Smooth muscle cell of the brain vasculature (primary cell): ENCODE measurements at regions not wholly inside any gene's neighbourhood (a gene's known extent, or its start where the extent isn't known, plus 50 kb on each side); places are given as distances from the start of the nearest gene placed in this dataset.
A peak's percentile ranks its signal among the peaks of the same experiment; 100 is the strongest.

Experiments used
- DNase-seq: peaks from one replicate; pipeline ENCODE4 v3.0.0-alpha.2; 2012; ENCODE audit warnings: low read depth, low spot score

DNA sequence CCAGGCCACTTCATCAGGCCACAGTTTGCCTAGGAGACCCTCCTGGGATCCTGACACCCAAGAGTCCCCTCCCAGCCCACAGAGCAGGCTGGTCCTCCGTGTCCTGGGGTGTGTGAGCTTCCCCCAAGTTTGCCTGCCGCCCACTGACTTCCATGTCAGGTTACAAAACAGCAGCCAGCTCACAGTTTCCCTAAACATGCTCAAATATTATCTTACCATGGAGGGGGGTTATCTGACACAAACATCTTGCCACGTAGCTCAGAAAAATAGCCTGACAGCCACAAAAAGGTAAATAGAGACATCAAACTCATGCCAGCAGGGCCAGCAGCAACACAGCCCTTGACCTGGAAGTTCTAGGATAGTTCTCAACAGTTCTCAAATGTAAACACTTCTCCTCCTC lies 346.5 kb downstream of the TNS1 start:
- DNase-seq, result no peak

DNA sequence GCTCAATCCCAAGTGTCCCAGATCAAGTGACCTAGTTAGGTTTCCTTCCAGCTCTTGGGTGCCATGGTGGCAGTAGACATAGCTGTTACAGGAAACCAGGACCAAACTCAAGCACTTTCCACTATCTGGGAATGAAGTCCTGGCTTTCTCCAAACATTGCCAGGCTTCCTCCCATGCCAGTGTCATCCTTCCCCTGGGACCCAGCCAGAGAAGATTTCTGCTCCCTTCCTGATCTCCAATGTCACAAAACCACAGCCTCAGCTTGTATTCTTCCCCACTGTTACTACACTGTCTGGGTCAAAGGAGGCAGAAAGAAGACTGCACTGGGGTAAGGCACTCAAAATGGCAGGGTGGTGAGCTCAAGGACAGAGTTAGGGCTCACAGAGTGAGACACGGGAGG lies 347.1 kb downstream of the TNS1 start:
- no peak for DNase-seq

- DNase-seq, result no peak
These were observed 348.6 kb downstream of the TNS1 start for GRCh38 chr2:217654168-217654567.

GRCh38 chr2:217652761-217653639 lies 349.8 kb downstream of the TNS1 start:
- no peak for DNase-seq

DNA sequence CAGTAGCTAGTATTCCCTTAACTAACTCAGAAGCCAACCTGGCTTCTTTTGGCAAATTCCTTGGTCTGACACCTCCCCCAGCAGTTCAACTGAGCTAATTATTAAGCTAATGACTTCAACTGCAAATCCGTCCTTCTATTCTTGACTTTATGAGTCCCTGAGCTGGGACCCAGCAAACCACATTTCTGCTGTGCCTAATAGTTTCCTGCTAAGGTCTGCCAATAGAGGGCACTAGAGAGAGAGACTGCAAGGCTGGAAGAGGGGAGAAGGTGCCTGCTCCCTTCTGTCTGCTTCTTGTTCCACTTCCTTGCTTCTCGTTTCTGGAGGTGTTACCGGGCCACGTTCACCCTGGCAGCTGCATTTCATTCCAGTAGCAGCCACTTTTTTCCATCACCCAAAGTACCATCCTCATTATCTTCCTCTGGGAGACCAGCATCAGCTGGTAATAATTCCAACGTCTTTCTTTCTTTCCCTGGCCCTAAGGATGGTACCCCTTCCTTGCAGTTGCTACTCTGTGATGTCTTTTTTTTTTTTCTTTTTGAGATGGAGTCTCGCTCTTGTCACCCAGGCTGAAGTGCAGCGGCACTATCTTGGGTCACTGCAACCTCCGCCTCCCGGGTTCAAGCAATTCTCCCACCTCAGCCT lies 352.0 kb downstream of the TNS1 start:
- DNase-seq, result peak; percentile 21

- DNase-seq, result no peak
These were observed 352.6 kb downstream of the TNS1 start for GRCh38 chr2:217650229-217650628.

DNA sequence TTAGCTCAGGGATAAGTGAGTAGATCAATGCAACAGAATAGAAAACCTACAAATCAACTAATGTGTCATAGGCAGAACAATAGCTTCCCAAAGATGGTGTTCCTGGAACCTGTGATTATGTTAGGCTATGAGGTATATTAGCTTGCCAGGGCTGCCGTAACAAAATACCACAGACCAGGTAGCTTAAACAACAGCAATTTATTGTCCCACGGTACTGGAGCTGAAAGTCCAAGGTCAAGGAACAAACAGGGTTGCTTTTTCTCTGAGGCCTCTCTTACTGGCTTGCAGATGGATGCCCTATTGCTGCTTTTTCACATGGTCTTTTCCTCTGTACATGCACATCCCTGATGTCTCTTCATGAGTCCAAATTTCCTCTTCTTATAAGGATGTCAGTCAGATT lies 354.9 kb downstream of the TNS1 start:
- DNase-seq, result no peak

- no peak for DNase-seq
These were observed 355.6 kb downstream of the TNS1 start for GRCh38 chr2:217647226-217647625.

DNA sequence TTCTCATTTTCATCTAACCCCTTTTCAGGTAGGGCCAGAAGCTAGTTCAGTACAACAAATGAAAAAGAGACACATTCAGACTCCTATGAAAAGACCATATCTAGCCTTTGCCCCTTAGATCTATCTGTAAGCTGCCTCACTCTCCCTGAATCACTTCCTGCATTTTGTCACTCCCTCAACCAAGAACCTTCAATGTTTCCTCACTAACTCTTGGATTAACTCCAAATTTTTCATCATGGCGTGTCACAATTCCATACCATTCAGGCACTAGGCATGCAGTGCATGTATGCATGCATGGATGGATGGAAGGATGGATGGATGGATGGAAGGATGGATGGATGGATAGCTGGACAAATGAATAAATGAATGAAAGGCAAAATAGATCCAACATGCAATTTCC lies 356.9 kb downstream of the TNS1 start:
- DNase-seq, result no peak

DNA sequence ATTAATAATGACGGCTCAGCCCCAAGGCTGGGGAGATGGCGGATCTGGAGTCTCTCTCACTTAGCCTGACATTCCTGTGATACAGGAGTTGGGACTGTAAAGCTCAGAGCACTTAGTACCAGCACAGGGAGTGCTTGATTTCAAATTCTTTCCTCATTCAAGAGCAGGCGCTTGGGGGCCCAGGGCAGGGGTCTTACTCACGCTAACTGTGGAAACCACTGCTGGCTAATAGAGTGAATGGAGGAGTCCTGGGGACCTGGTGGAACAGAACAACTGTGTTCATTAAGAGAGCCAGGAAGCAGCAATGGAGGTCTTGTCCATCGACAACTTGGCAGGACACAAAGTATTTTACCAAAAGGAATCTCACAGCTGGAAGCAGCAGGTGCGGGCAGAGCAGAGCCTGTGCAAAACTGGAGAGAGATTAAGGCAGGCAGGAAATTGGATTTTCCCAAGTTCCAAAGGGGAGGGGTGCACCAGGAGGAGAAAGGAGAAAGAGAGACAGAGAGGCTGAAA lies 358.9 kb downstream of the TNS1 start:
- DNase-seq, result no peak

DNA sequence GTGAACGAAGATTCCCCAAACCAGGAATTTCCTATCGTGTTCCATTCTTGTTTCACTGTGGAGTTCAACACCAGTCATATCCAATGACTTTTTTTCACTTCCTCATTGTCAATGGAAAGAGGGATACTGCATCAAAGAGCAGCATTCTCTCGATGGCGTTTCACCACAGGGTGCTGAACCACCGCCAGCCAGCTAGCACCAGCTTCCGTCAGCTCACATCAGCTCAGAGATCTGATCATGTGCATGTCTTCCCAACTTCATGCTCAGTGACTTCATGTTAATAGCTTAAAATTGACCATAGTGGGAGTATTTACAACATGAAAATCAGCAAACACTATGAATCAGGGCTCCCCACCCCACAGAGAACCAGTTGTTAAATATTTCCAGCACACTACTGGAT lies 359.9 kb downstream of the TNS1 start:
- DNase-seq, result no peak

DNA sequence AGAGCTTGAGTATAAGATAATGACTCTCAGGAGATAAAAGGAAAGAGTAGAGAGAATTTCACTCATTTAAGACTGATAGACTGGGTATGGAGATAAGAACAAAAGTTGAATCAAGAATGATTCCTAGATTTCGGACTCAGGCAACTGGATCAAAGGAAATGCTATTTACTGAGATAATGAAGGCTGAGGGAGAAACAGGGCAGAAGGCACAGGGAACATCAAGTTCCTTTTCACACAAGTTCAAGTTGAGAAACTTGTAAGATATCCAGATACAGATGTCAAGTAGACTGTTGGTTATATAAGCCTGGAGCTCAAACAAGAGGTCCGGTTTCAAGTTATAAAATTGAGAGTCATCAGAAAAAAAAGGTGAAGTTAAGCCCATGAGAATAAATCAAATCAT lies 360.8 kb downstream of the TNS1 start:
- no peak for DNase-seq

DNA sequence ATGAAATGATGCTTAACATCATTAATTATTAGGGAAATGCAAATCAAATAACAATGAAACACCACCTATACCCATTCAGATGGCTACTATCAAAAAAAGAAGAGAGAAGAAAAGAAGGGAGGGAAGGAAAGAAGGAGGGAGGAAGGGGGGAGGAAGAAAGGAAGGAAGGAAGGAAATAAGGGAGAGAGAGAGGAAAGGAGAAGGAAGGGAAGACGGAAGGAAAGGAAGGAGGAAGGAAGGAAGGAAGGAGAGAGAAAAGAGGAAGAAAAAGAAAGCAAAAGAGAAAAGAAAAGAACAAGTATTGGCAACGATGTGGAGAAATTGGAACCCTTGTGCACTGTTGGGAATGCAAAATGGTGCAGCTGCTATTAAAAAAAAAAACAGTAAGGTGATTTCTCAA lies 363.3 kb downstream of the TNS1 start:
- no peak for DNase-seq

GRCh38 chr2:217638533-217638932 lies 364.3 kb downstream of the TNS1 start:
- DNase-seq, result no peak

- DNase-seq, result no peak
These were observed 364.8 kb downstream of the TNS1 start for GRCh38 chr2:217638031-217638430.

DNA sequence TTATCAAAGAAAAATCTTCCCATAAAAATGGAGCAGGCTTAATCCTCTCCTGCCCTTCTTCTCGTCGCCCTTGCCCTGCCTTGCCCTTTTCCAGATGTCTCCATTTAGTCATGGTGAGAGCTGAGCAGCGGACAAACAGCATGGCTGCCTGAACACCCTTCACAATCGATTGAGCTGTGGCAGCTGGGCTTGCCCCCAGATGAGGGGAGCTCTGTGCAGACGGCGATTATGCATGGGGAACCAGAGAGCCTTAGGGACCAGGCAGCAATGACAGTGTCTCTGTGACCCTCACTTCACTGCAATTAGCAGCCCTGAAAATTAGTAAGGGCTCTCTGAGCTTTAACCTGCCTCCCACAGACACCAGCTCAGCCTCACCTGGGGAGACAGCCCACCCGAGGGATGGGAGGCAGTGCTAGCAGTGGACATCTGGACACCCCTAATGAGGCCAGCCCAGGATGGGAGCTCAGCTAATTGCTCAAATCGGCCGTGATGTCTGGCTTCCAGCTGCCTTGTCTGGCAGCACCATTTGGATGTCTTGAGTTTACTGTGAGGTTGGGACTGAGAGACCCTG lies 365.7 kb downstream of the TNS1 start:
- DNase-seq, result no peak

DNA sequence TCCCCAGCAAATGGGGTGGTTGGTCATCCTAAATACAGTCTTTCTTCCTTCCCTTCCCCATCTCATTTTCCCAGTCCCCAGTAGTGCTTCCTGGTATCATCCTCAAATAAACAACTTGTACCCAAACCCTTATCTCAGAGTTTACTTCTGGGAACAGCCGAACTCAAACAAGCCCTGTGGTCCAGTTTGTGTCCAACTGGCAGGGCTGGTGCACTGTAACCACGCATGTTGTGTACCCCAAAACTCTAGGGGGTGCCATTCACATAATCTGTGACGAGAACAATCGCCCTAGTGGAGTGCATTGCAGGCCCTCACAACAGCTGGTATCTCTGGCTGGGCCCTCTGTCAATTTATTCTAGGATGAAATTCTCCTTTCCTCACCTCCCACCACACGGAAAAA lies 366.2 kb downstream of the TNS1 start:
- no peak for DNase-seq

GRCh38 chr2:217634871-217635270 lies 367.9 kb downstream of the TNS1 start:
- DNase-seq, result no peak

DNA sequence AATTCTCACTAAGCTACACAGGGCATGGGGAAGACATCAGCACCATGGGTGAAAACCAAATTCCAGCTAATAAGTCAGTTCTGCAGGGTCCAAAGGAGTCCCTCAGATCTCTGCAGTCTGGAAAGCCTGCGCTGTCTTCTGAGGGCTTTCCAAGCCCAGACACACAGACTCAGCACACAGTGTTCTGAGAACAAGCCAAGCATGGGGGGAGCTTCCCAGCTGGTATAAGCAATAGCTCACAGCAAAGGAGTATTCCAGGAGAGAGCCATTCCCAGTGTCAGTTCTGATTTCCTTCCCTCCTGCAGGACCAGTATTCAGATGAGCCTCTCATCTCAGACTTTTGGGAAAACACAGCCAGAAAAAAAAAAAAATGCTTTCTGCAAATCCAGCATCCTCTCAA lies 370.8 kb downstream of the TNS1 start:
- DNase-seq, result no peak

DNA sequence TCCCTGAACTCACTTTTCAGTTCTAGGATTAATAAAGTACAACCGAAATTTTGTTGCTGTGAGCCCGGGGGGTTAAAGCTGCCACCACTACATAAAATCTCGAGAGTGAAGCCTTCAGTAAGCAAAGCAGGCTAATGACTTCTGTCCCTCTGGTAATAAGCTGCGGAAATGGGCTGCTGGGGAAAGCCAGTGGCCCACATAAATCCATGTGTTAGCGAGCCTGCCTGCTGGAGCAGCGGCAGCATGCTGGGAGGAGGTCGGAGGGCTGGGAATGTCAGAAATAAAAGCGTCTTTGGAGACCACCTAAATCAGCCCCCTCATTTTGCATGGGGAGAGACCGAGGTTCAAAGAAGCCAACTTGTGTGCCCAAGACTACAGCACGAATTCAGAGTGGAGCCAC lies 371.7 kb downstream of the TNS1 start:
- DNase-seq, result no peak

GRCh38 chr2:217629347-217629746 lies 373.4 kb downstream of the TNS1 start:
- DNase-seq, result no peak

- DNase-seq, result no peak
These were observed 374.7 kb downstream of the TNS1 start for GRCh38 chr2:217628061-217628460.

DNA sequence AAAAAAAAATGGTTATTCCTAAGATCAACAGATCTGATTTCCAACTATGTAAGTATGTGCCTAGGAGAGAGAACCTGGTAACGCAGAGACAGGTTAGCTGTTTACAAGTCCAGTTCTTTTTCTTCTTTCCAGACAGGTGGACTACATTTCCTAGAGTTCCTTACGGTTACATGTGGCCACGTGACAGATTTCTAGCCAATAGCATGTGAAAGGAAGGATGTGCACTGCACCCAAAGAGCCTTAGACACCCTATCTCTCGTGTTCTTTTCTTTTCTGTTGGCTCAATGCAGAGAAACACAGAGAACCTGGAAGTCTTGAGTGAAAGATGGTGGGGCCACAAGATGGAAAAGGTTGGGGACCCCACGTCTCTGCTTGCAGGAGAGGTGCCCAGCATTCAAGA lies 375.9 kb downstream of the TNS1 start:
- no peak for DNase-seq
